ENCODE measurements at regions not wholly inside any gene's neighbourhood (a gene's known extent, or its start where the extent isn't known, plus 50 kb on each side); places are given as distances from the start of the nearest gene placed in this dataset.

DNA sequence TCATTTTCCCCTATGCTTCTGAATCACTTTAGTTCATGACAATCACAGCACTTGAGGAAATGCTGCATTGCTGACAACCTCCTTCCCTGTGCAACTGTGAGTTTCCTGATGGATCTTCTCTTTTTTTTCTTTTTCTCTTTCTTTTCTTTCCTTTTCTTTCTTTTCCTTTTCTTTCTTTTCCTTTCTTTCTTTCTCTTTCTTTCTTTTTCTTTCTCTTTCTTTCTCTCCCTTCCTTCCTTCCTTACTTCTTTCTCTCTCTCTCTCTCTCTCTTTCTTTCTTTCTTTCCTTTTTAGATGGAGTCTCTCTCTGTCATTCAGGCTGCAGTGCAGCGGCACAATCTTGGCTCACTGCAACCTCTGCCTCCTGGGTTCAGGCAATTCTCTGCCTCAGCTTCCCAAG is 247.9 kb upstream of the HTR2A start:
- TF ChIP-seq, protein P1, sequence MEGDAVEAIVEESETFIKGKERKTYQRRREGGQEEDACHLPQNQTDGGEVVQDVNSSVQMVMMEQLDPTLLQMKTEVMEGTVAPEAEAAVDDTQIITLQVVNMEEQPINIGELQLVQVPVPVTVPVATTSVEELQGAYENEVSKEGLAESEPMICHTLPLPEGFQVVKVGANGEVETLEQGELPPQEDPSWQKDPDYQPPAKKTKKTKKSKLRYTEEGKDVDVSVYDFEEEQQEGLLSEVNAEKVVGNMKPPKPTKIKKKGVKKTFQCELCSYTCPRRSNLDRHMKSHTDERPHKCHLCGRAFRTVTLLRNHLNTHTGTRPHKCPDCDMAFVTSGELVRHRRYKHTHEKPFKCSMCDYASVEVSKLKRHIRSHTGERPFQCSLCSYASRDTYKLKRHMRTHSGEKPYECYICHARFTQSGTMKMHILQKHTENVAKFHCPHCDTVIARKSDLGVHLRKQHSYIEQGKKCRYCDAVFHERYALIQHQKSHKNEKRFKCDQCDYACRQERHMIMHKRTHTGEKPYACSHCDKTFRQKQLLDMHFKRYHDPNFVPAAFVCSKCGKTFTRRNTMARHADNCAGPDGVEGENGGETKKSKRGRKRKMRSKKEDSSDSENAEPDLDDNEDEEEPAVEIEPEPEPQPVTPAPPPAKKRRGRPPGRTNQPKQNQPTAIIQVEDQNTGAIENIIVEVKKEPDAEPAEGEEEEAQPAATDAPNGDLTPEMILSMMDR (IDR thresholded peaks at IDR 0.05): no peak
- no peak for TF ChIP-seq ZFX (IDR thresholded peaks at IDR 0.05; ENCODE audit: borderline replicate concordance)

Measured in 22Rv1 (cell line).